SKM-1 (cell line): ENCODE measurements at regions not wholly inside any gene's neighbourhood (a gene's known extent, or its start where the extent isn't known, plus 50 kb on each side); places are given as distances from the start of the nearest gene placed in this dataset.
"Not testable (repeated sequence)": the region's sequence is repeated elsewhere in the genome, so short reads cannot be mapped to it uniquely, and the experiment has no call there.

Experiments
- DNase-seq: peaks from one replicate; lab custom pipeline; 2025; ENCODE audit not compliant: unreplicated experiment; lab: John Stamatoyannopoulos, UW

DNA sequence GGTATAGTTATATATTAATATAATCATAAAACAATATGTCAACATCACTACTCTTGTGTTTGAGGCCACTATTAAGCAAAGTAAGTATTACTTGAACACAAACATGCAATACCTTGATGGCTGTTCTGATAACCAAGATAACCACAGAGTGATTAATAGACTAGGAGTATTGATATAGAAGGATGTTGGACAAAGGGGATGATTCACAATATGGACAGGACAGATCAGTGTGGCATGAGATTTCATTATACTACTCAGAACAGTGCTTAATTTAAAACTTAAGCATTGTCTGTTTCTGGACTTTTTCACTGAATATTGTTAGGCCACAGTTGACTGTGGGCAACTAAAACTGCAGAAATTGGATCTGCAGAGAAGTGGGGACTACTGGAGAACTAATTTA lies 384.2 kb downstream of the SLITRK1 start:
- DNase-seq: no peak

DNA sequence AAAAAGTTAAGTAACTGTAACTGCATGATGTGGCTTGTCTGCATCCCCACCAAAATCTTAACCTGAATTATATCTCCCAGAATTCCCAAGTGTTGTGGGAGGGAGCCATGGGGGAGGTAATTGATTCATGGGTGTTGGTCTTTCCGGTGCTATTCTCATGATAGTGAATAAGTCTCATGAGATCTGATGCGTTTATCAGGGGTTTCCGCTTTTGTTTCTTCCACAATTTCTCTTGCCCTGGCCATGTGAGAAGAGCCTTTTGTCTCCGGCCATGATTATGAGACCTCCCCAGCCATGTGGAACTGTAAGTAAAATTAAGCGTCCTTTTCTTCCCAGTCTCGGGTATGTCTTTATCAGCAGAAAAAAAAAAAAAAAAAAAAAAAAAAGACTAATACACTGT lies 385.8 kb downstream of the SLITRK1 start:
- no peak for DNase-seq

DNA sequence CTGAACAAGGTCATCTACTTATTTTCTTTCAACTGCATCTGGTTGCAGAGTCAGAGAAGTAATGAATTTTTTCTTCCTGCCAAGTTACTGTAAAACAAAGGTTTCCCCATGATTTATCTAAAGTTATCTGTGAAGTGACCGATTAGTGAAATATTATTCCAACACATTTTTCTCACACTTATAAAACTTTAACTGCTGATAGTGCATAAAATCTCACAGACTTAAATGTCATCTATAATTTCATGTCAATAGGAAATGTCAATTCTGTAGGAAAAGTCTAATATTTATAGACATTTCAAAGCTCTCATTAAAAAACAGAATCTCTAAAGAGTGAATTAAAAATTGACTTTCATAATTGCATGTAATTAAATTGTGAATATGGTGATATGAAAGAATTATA lies 397.2 kb downstream of the SLITRK1 start:
- DNase-seq: no peak

DNA sequence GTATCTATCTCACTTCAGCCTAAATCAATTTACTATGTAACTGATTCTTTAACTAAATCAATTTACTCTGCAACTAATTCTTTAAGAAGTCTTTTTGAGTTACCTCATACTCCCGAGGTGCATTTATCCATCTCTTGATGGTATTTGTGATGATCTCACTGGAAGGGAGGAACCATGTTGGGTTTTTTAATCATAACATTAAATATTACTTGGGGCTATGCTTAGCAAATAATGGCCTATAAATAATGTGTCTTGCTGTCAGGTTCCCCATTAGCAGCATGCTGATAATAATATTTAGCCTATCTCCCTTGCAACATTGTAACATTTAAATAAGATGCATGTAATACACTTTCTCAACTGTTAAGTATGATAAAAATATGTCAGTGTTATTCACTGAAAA lies 411.3 kb downstream of the SLITRK1 start:
- DNase-seq: no peak

DNA sequence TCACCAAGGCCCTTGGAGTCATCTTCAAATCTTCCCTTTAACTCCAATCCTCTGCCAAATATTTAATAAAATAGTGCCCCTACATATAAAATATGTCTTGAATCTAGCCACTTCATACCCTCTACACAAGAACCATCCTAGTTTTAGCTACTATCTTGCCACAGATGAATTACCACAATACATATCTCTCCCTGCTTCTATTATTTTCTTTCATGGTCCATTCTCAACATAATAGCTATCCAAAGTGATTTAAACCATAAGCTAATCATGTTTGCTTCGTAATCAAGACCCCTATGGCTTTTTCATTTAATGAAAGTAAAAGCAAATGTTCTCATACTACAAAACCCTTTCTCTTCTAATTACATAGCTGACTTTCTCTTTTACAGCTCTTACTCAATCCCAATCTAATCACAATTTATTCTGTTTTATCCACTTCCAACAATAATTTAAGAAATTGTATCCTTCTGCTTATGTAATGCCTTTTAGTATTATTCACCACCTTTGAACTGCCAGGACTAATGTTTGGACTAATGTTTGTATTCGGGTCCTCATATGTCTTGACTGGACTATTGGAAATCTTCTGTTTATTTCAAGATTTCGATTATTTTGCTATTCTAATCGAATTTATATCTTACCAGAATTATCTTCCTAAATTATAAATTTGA lies 412.0 kb downstream of the SLITRK1 start:
- DNase-seq: no peak

DNA sequence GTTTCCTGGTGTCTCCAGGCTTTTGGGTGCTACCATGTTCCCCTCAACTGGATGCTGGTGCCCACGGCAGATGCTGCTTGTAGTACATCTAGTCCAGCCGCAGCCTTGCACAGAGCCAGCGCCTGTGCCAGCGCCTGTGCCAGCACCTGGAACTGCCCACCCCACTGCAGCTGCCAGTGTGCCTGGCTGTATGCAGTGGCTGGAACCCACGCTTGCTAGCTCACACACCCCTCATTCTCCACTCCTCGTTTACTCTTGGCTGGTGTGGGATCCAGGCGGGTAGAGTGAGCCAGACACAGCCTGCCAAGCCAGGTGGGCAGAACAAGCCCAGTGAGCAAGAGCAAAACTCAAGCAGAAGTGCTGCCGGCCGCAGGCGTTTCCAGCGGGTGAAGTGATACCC lies 428.6 kb downstream of the SLITRK1 start:
- DNase-seq: no peak

DNA sequence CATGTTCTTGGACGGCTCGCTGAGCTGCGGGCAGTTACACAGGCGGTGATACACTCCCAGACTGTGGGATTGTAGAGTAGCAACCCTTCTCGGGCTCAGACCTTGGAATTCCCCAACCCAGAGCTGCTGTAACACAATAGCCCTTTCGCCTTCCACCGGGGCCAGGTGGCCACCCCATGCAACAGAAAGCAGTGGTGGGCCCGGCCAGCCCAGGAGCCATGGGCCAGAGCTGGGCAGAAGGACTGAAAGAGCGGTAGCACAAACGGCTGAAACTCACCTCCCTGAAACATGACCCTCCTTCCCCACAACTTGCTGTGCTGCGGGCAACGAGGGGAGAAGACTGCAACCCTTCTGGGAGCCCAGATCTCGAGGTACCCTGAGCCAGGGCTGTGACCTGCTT lies 429.0 kb downstream of the SLITRK1 start:
- DNase-seq: no peak

DNA sequence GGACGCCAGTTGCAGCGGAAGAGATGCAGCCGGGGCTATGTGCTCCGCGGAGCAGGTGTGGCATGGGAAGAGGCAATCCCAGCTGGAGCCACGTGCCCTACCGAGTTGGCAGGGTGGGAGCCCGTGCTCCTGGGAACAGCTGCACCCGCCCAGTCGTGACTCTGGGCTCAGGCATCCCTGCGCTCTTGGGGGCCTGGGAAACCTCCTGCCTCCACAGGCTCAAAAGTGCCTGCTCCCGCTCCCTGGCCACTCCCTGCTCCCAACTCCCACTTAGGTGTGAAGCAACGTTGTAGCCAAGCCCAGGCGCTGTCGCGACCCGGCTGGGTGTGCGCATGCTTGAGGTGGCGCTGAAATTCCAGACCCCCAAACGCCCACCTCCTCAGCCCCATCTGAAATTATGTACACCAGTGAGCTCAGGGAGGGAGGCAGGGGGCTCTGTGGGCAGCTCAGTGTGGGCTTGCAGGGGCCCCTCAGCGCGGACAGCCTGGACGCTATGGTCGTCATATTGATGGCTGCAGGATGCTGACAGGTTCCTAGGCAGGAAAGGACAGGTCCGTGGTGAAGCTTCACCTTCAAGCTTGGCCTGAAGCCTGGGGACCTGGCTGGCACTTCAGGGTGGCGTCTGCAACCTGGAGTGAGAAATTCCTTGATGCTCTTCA lies 429.9 kb downstream of the SLITRK1 start:
- DNase-seq: no peak

DNA sequence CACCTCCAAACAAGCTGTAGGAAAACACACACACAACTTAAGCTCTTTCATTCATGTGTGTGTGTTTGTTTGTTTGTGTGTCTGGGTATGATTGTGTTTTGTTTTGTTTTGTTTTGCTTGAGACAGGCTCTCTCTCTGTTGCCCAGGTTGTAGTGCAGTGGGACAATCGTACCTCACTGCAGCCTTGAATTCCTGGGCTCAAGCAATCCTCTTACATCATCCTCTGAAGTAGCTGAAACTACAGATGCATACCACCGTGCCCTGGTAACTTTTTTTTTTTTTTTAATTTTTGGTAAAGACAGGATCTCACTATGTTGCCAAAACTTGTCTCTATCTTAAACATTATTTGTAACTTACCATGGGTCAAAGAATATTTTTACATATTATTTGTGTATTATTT lies 431.7 kb downstream of the SLITRK1 start:
- no peak for DNase-seq

DNA sequence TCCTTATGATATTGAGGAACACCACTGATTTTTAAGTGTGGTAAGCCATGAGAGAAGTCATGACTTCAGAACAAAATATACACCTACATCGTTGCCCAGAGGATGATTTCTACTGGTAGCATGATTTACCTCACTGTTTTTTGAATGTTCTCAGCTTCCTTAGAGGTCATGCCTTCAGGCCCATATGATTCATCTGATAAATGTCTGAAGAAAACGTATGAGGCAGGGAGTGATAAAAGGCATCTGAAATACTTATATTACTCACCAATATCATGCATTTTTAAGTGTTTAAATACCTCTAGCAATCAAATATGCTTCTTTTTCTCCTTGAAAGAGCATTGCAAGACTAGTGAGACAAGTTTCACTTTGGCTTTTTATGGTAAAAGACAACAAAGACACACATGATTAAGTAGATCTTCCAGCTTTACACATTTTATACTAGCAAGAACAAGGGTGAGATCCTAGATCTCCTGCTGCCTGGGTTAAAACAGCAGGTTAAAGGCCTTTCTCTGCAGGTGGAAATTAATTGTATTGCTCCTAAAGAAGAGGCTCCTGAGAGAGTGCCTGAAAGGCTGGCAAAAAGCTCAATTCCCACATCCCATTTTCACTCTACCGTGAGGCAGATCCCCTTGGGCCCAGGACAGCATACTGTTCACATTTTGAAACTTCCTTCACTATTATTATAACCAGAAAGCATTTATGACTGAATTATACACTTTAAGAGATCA lies 432.4 kb downstream of the SLITRK1 start:
- no peak for DNase-seq

DNA sequence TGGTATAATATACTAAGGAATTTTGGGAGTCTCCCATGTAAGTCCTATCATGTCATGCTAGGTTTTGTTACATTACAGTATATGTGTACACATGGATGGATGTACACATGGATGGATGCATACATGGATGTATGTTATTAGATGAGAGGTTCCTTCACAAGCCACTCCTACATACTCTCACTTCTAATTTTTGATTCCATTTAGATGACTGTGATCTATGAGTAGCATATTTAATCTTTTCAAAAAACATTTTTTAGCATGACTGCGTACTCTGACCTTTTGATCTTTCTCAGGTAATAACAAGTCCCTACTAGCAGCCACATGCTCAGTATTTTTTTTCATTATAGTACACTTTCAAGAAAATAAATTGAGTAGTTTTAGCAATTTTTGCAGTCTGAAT lies 441.8 kb downstream of the SLITRK1 start:
- DNase-seq: no peak

DNA sequence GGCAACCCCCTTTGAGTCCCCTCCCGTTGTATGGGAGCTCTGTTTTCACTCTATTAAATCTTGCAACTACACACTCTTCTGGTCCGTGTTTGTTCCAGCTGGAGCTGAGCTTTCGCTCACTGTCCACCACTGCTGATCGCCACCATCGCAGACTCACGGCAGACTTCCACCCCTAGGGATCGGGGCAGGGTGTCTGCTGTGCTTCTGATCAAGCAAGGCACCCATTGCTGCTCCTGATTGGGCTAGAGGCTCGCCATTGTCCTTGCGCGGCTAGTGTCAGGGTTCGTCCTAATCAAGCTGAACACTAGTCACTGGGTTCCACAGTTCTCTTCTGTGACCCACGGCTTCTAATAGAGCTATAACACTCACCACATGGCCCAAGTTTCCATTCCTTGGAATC lies 442.8 kb downstream of the SLITRK1 start:
- not testable (repeated sequence) for DNase-seq

DNA sequence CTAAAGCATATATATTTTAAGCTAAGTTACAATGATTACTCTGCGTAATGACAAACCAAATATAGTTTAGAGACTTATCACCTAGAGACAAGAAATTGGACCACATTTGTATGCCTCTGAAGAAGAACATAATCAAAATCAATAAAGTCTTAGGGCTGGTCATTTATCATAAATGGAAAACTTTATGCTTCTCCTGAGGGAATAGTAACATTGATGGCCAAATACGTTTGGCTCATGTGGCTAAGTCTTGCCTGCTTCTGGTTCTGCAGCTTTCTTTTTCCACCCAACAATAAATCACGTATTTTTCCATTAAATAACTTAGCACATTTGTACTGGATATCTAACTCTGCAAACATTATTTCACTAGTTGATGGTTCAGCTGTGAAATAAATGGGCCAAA lies 458.4 kb downstream of the SLITRK1 start:
- DNase-seq: no peak

DNA sequence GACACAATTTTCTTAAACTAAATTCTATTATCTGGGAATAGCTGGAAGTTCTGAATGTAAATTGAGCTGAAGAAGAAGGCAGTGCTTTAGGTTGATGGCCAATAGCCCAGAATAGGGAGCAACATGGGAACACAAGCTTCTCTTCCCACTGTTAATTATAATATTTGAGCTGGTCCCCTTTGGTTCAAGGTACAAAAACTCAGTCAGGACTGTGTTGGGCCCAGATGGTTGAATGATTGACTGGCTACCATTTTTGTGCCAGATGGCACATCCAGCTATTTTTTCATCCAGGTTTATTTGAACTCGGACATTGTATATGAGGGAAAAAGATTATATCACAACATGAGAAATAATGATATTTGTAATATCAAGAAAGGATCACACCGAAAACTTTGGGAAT lies 458.9 kb downstream of the SLITRK1 start:
- no peak for DNase-seq

DNA sequence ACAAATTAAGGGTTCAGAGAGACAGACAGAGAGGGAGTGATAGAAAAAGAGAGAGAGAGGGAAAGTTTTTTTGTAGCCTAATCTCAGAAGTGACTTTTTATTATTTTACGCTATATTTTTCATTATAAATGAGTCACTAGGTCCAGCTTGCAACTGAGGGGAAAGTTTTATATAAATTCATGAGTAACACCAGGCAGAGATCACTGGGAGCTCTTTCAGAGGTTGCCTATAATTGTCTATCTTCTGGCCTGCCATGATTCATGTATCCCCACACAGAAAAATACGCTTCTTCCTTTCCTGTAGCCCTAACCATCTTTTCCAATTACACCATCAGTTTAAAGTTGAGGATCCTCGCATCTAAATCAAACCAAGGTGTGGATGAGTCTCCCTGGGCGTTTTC lies 467.9 kb downstream of the SLITRK1 start:
- DNase-seq: no peak

DNA sequence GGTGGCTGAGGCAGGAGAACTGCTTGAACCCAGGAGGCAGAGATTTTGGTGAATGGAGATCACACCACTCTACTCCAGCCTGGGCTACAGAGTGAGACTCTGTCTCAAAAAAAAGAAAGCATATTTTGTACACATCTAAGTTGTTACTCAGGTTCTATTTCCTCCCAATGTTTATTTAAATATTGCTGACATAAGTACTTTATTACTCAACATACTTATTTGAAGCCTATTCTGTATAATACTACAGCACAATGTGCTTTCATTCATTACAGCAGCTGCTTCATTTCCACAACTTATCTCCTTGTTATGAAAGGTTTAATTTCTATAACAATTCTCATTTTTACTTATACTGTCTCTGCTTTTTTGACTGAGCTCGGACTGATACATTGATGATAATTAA lies 495.7 kb downstream of the SLITRK1 start:
- no peak for DNase-seq

DNA sequence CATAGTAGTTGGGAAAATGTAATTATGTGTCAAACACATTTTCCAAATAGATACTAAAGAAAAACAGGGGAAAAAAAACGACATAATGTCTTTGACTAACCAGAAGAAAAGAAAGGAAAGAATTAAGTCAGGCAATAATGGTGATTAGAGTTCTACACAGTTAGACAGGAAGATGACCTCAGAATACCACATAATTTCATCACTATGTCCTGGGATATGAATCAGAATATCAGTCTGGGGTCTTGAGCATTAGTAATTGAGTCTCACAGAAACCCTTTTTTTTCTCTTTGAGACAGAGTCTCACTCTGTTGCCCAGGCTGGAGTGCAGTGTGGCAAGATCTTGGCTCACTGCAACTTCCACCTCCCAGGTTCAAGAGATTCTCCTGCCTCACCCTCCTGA lies 503.4 kb downstream of the SLITRK1 start:
- no peak for DNase-seq

DNA sequence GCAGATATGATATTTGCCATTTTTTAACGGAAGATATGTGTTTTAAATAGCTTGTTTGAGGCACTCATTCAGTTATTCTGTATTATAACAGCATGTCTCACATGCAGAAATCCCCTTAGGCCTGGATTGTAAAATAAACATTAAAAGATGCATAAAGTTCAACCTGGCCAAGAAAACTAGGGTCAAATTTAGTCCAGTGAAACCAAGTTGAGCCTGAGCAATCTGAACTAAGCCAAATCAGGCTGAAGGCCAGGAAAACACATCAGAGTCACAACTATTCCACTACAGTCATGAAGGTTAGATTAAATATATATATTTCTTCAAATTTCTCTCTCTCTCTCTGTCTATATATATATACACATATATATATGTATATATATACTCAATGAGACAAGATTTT lies 504.8 kb downstream of the SLITRK1 start:
- no peak for DNase-seq

DNA sequence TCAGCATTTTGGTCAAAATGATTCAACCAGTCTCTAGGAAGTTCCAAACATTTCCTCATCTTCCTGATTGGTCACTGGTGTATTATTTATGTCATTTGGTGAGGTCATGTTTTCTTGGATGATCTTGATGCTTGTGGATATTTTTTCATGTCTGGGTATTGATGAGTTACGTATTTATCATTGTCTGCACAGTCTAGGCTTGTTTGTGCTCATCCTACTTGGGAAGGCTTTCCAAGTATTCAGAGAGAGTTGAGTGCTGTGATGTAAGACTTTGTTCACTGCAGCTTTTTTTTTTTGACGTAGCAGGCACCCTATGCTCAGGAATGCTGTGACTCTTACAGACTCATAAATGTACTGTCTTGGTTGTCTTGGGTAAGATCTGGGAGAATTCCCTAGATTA lies 509.5 kb downstream of the SLITRK1 start:
- no peak for DNase-seq

DNA sequence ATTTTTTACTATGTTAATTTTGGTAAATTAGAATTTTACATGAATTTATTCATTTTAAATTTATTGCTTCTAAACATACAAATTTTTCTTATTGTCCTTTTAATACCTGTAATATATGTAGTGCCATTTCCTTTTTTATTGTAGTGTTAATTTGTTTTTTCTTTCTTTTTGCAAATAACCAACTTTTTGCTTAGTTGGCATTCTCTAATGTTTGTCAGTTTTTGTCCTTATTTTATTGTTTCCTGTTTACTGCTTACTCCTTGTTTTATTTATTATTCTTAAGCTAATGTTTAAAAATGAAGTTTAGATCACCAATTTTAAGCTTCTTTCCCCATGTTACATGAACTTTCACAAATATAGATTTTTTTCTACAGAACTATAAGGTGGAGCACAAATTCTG lies 516.6 kb downstream of the SLITRK1 start:
- DNase-seq: no peak

DNA sequence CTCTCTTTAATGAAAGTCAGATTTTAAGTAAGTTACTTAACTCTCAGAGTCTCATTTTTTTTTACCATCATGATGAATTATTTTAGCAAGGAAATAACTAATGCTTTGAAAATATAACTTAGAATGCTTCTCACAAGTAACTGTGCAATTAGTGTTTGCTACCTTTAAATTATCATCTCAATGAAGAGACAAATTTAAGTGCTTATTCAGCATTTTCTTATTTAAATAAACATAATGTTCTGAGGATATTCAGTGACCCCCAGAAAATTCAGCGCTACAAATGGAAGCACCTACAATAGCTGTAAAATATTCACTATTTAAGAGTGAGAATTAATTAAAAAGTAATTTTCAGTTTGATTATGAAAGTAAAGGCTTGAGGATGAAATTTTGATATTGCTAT lies 527.2 kb downstream of the SLITRK1 start:
- DNase-seq: no peak

DNA sequence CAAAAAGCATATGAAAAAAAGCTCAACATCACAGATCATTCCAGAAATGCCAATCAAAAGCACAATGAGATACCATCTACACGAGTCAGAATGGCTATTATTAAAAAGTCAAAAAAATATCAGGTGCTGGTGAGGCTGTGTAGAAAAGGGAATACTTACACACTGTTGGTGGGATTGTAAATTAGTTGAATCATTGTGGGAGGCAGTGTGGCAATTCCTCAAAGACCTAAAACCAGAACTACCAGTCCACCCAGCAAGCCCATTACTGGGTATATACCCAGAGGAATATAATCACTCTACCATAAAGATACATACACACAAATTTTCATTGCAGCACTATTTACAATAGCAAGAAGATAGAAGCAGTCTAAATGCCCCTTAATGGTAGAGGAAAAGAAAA lies 529.9 kb downstream of the SLITRK1 start:
- DNase-seq: no peak

DNA sequence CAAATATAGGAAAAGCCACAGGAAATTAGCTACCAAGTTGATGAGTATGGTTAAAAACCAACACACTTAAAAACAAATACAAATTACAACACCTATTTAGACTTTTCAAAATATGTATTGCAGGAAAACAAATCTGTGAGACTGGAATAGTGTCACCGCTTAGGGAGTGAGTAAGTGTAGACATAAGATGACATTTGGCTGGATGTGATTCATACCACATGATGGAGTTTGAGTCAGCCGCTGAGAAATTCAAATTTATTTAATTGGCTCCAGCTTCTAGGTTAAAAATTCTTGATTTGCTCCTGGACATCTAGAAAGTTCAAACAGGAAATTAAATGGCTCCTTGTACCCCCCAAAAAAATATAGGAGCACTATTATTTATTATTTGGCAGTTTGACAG lies 531.7 kb downstream of the SLITRK1 start:
- DNase-seq: no peak
